Frontal cortex (tissue), 3 donors: ENCODE measurements at regions not wholly inside any gene's neighbourhood (a gene's known extent, or its start where the extent isn't known, plus 50 kb on each side); places are given as distances from the start of the nearest gene placed in this dataset.

ENCODE experiments used
- DNase-seq, 2 donors: peaks; one replicate each; pipeline ENCODE4 v3.0.0; 2012; ENCODE audit warnings: low spot score in 2 of 2
- FAIRE-seq: peaks from 2 replicates; lab custom pipeline; 2012; peaks lifted over from hg19 to GRCh38; lab: Jason Lieb, UNC
- donor health status: control.
- donor health status: control.
- donor health status: control.

DNA sequence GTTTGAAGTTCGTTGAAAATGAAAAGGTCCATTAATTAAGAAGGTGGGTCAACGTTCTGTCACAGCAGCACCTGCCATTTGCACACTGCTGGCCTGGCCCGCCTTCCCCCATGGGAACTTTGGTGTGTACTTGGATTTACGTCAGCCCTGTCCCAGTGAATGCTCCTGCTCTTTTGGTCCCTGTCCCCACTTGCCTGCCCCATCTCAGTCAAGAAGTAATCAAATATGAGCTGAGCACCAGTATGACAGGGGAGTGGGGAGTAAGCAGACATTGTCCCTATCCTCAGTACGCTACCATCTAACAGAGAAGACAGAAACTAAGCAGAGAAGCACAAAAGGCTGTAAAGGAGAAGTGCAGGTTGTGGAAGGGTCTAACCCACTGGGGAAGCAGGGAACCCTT is 65.1 kb downstream of the SLC4A3 start:
- DNase-seq (no peak), FAIRE-seq (no peak)

DNA sequence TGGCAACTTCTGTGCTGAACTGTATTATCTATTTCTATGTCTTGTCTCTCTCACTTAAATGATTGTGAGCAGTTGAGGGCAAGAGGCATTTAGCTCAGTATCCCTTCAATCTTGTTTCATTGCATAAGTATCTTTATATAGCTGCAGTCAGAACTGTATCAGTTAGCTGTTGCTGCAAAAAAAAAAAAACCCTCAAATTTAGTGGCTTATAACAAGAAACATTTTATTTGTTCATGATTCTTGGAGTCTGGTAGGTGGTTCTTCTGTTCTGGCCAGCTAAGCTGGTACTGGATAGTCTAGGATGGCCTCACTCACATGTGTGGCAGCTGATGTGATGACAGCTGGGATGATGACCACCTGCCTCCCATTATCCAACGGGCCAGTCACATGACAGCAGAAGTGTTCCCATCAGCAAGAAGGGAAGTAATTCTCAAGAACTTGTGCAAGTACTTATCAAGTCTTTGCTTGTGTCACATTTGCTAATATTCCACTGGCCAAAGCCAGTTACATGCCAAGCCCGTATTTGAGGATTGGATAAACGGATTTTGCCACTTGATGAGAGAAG is 67.8 kb downstream of the SLC4A3 start:
- FAIRE-seq (no peak), DNase-seq (no peak)

DNA sequence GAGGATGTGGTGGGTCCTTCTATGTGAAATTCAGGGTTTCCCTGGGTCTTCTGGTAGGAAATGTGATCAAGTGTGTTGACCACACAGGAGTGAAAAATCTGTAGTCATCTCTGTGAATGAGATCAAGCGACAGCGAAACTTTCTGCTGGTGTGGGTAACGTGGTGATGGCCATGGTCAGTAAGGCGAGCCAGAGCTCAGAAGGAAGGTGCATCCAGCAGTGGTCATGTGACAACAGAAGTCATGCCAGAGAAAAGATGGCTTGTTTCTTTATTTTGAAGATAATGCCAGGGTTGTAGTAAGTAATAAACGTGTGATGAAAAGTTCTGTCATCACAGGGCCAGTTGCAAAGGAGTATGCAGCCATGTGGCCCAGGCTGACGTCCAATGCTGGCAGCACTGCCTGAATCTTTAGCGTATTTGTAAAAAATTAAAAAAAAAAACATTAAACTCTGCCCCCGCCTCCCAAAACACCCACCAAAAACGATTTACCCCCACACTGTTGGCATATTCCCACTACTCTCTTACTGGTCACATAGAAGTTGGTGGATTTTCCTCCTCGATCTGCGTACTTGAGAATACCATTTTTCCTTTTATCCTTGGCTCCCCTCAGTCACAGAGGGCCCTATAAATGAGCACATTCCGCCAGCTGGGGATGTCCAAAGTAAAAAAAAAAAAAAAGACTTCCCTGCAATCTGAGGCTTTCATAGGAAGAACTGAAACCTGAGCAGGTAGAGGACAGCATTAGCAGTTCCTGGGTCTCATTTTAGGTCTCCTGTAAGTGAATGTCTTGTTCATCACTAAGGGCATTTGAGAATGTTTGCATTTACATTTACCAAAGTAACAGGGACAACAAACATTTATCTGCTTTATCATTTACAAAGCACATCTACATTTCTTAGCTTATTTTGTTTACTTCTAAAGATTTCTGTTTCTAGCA is 70.6 kb downstream of the SLC4A3 start:
- DNase-seq (no peak), FAIRE-seq (no peak)

DNA sequence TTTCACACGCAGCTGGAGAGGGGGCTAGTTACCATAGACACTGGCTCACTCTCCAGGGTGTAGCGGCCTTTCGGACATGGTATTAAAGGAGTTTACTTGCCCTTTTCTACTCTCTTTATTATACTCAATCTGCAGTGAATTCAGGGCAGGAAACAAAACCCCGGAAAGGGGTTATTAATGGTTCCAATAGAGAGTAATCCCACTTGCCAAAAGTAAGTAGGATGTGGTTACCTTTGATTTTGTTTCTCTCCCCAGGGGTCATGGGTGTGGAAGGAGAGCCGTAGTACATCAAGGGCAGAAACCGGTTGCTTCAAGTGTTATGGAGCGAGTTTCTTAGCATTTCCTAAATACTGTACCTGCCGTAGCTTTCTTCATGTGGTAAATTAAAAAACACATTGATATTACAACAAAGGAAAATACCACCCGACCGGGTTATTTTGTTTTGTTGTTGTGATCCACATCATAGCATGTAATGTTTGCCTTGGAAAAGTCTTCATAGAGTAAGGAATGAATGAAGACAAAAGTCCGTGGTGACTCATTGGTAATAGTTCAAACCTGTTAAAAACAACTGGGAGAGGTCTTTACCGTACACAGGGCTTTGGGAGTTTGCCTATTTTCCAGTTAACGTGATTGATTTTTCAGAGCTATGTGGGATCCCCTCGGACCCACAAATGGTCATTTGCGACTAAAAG is 71.5 kb downstream of the SLC4A3 start:
- no peak for FAIRE-seq

GRCh38 chr2:219699440-219699821 is 72.0 kb downstream of the SLC4A3 start:
- FAIRE-seq, result no peak
- DNase-seq, result no peak

More for the DNA sequence above, 71.5 kb downstream of the SLC4A3 start:
- DNase-seq, result no peak

GRCh38 chr2:219701847-219702634 is 74.6 kb downstream of the SLC4A3 start:
- no peak for DNase-seq
- no peak for FAIRE-seq

GRCh38 chr2:219702796-219703545 is 75.5 kb downstream of the SLC4A3 start:
- FAIRE-seq, result no peak
- no peak for DNase-seq

DNA sequence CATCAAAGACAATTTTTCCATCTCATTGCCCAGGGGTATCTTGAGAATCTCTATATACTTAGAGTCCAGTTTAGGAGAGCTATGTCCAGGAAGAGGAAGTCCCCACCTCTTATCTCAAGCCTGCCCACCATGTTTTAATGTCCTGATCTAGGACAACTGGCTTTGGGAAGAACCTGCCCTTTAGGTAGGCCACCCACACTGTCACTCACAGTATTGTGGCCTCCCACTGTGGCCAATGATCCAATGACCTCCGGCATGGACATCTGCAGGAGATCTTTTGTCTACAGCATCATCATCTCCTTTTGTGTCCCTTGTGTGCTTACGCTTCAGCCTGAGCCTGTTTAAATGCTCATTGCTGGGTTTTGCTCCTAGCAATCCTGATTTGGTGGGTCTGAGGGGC is 77.4 kb downstream of the SLC4A3 start:
- FAIRE-seq, result no peak
- no peak for DNase-seq

- DNase-seq (no peak), FAIRE-seq (no peak)
Observed at GRCh38 chr2:219706823-219707281, 79.4 kb downstream of the SLC4A3 start.

GRCh38 chr2:219707496-219708285 is 80.3 kb downstream of the SLC4A3 start:
- DNase-seq, result no peak
- no peak for FAIRE-seq

GRCh38 chr2:219709331-219709761 is 81.9 kb downstream of the SLC4A3 start:
- FAIRE-seq (no peak), DNase-seq (no peak)

DNA sequence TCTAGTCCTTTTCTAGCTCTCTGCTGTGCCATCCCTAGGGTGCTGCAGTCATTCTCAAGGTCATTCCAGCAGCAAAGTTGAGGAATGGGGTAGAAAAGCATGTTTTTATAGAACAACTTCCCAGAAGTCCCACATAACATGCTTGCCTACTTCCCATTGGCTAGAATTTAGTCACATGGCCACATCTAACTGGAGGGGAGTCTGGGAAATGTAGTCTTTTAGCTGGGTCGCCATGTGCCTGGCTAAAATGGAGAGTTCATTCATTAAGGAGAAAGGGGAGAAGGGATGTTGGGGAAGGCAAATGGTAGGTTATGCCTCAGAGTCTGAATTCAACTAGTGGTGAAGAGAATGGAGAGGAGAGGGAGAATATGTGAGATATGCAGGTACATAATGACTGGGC is 85.7 kb downstream of the SLC4A3 start:
- FAIRE-seq, result no peak
- no peak for DNase-seq

GRCh38 chr2:219714681-219715400 is 87.4 kb downstream of the SLC4A3 start:
- no peak for FAIRE-seq
- no peak for DNase-seq

DNA sequence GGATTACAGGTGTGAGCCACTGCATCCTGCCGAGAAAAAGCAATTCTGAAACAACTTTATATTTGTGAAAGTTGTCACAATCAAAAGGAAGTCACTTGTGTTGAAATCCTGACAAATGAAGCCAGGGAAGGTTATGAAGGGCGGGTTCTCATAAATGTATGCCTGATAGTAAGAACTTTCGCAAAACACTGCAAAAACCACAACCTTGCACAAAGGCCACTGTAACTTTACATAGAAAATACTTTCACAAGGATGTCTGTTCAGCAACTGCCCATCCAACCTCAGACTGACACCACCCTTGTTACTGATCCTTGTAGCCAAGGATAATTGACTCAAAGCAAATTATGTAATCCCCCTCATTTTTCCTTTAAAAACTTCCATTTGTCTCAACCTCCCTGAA is 90.6 kb downstream of the SLC4A3 start:
- FAIRE-seq, result no peak
- DNase-seq, result no peak

DNA sequence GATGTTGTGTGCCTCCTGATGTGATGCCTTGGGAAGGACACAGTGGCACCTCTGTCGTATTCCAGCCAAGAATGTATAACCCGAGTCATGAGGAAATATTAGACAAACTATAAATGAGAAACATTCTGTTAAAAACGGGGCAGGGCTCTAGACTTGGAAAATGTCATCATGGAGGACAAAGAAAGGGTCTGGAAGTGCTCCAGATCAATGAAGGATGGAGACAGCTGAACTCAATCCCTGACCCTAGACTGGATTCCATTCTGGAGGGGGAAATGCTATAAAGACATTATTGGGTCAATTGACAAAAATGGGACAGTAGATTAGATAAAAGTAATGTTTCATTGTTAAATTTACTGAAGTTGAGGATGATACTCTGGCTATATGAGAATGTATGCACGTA is 92.1 kb downstream of the SLC4A3 start:
- FAIRE-seq, result no peak
- no peak for DNase-seq

GRCh38 chr2:219720956-219721355 is 93.5 kb downstream of the SLC4A3 start:
- no peak for FAIRE-seq
- no peak for DNase-seq

- DNase-seq (no peak), FAIRE-seq (no peak)
Observed at GRCh38 chr2:219722276-219722879, 94.9 kb downstream of the SLC4A3 start.

DNA sequence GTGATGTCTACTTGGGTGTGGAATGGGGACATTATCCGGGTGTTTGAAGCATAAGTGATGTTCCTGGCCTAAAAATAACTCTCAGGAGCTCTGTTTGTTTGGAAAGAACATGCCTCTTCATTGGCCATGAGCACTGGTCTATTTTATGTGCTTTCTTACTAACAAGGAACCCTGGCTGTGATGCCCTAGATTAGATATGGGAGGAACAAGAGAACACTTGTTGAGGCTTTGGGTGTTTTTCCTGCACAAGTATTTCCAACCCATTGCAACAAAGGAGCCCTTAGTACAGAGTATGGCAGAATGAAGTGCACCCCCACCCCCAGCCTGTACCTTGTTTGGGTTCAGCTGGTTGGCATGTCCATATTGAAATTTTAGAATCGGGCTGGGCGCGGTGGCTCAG is 95.9 kb downstream of the SLC4A3 start:
- DNase-seq (no peak), FAIRE-seq (no peak)
